HepG2 (cell line): ENCODE measurements at regions not wholly inside any gene's neighbourhood (a gene's known extent, or its start where the extent isn't known, plus 50 kb on each side); places are given as distances from the start of the nearest gene placed in this dataset.

ENCODE experiments used
- ATAC-seq: fragments of 200-7000 bp; cut with Tn5 transposase; 3 replicates; pipeline ENCODE4 v1.9.1; 2020; ENCODE audit warnings: mild to moderate bottlenecking, moderate library complexity
- BruUV-seq: library from RNA; stranded (reverse); fragments of 400-500 nt; replicated peaks from 2 replicates; lab custom pipeline; 2021; lab: Mats Ljungman, UMichigan
- CTCF ChIA-PET: fragments of 300-600 bp; formaldehyde crosslinking; extraction: SDS; loops from one replicate; lab custom pipeline; 2021; ENCODE audit warnings: low total read pairs, inconsistent platforms, low intra/inter-chr PET ratio; lab: Yijun Ruan, JAX
- POLR2A ChIA-PET: fragments of 350-600 bp; sonication (Branson Sonifier 250); formaldehyde crosslinking; loops from one replicate; lab custom pipeline; 2020; ENCODE audit warnings: antibody characterized with exemption, inconsistent platforms; lab: Yijun Ruan, JAX
- DNase-seq: peaks from one replicate; pipeline ENCODE4 v3.0.0-alpha.2; 2015; ENCODE audit warnings: low spot score
- FAIRE-seq: peaks from 3 replicates; lab custom pipeline; 2011; peaks lifted over from hg19 to GRCh38; lab: Jason Lieb, UNC
- H2AFZ ChIP-seq: one replicate; pipeline ENCODE4 v1.6.1; 2011; ENCODE audit warnings: low read length, inconsistent platforms
- H3K27ac ChIP-seq: fragments of 300-600 bp; 3 replicates; pipeline ENCODE4 v1.8.0; 2011; ENCODE audit warnings: mixed run types, mild to moderate bottlenecking, mixed read lengths, low read length, inconsistent platforms; ENCODE audit not compliant: insufficient read depth; ENCODE audit errors: extremely low read length
- H3K27me3 ChIP-seq, 2 experiments: fragments of 200-600 bp in 1 of 2; 2 replicates in 1 of 2; 3 replicates in 1 of 2; pipeline versions ENCODE4 v1.6.0 to v1.8.0; 2011; ENCODE audit warnings: low read length in 2 of 2, mild to moderate bottlenecking in 2 of 2, moderate library complexity in 2 of 2, inconsistent platforms in 1 of 2; ENCODE audit not compliant: insufficient read depth in 2 of 2, control insufficient read depth in 1 of 2
- H3K36me3 ChIP-seq, 2 experiments: fragments of 200-600 bp in 1 of 2; replicated peaks in 1 of 2; 2 replicates in 1 of 2; 3 replicates in 1 of 2; pipeline versions ENCODE4 v1.5.1 to v1.8.0; 2011; ENCODE audit warnings: low read length in 2 of 2, inconsistent platforms in 1 of 2; ENCODE audit not compliant: insufficient read depth in 2 of 2, control insufficient read depth in 1 of 2
- H3K4me1 ChIP-seq: 2 replicates; pipeline ENCODE4 v1.5.1; 2012; ENCODE audit warnings: low read length, inconsistent platforms; ENCODE audit not compliant: insufficient read depth
- H3K4me2 ChIP-seq: 2 replicates; pipeline ENCODE4 v1.6.0; 2011; ENCODE audit warnings: low read depth, low read length, inconsistent platforms
- H3K4me3 ChIP-seq, 3 experiments: fragments of 200-600 bp in 1 of 3; sonication (generic), shearing (Covaris generic) in 1 of 3; replicated peaks in 1 of 3; 2 replicates each; pipeline ENCODE4 v1.5.1; 2011 to 2016; ENCODE audit warnings: low read length in 3 of 3, inconsistent platforms in 2 of 3, low read depth in 2 of 3, mild to moderate bottlenecking in 2 of 3, control low read depth in 1 of 3, mixed read lengths in 1 of 3; ENCODE audit not compliant: insufficient read depth in 1 of 3
- H3K79me2 ChIP-seq: one replicate; pipeline ENCODE4 v1.6.1; 2011; ENCODE audit warnings: low read length, inconsistent platforms; ENCODE audit not compliant: insufficient read depth
- H3K9ac ChIP-seq: 2 replicates; pipeline ENCODE4 v1.6.0; 2011; ENCODE audit warnings: mild to moderate bottlenecking, low read depth, low read length, inconsistent platforms; ENCODE audit not compliant: insufficient read depth
- H3K9me3 ChIP-seq: 2 replicates; pipeline ENCODE4 v1.5.1; 2012; ENCODE audit warnings: mild to moderate bottlenecking, low read length
- H4K20me1 ChIP-seq: 2 replicates; pipeline ENCODE4 v1.6.0; 2011; ENCODE audit warnings: inconsistent platforms, mild to moderate bottlenecking, low read length, moderate library complexity; ENCODE audit not compliant: insufficient read depth
- ARNT ChIP-seq: fragments of 450-650 bp; IDR thresholded peaks from 2 replicates; pipeline ENCODE4 v1.6.1; 2017
- EHMT2 ChIP-seq: fragments of 200-600 bp; sonication (generic); IDR thresholded peaks from 2 replicates; pipeline ENCODE4 v1.7.0; 2017; ENCODE audit warnings: antibody characterized with exemption, low read depth, low read length, borderline replicate concordance
- IRX3 ChIP-seq: sonication (generic); formaldehyde crosslinking; IDR thresholded peaks from 2 replicates; pipeline ENCODE4 v1.8.1; 2023; ENCODE audit warnings: mild to moderate bottlenecking, low read depth, missing genetic modification reagents, borderline replicate concordance
- ISL2 ChIP-seq: sonication (generic); formaldehyde crosslinking; IDR thresholded peaks from 2 replicates; pipeline ENCODE4 v1.5.0; 2020; ENCODE audit warnings: missing genetic modification reagents
- KIAA2018 ChIP-seq: sonication (generic); formaldehyde crosslinking; IDR thresholded peaks from 2 replicates; pipeline ENCODE4 v1.5.0; 2020; ENCODE audit warnings: mild to moderate bottlenecking, missing genetic modification reagents, borderline replicate concordance
- KLF12 ChIP-seq: sonication (generic); formaldehyde crosslinking; IDR thresholded peaks from 2 replicates; pipeline ENCODE4 v1.4.0; 2020; ENCODE audit warnings: missing genetic modification reagents, borderline replicate concordance
- MXI1 ChIP-seq: IDR thresholded peaks from 3 replicates; pipeline ENCODE4 v1.6.1; 2012; ENCODE audit warnings: low read depth, low read length, inconsistent platforms, borderline replicate concordance
- NR2F6 ChIP-seq, 2 experiments: IDR thresholded peaks; 2 replicates each; pipeline ENCODE4 v1.6.1; 2016; ENCODE audit warnings: antibody characterized with exemption in 1 of 2, mild to moderate bottlenecking in 1 of 2
- PTBP1 ChIP-seq: fragments of 200-400 bp; formaldehyde crosslinking; IDR thresholded peaks from 2 replicates; pipeline ENCODE4 v1.6.1; 2018; ENCODE audit warnings: low read length, low read depth; ENCODE audit not compliant: poor library complexity, severe bottlenecking
- SCMH1 ChIP-seq: sonication (generic); formaldehyde crosslinking; IDR thresholded peaks from 2 replicates; pipeline ENCODE4 v1.9.0; 2021; ENCODE audit warnings: missing genetic modification reagents, mild to moderate bottlenecking, borderline replicate concordance
- SMAD1 ChIP-seq: sonication (generic); formaldehyde crosslinking; IDR thresholded peaks from 2 replicates; pipeline ENCODE4 v1.4.0; 2020; ENCODE audit warnings: missing genetic modification reagents, low read depth, mild to moderate bottlenecking, borderline replicate concordance
- SNAI1 ChIP-seq: sonication (generic); formaldehyde crosslinking; IDR thresholded peaks from 2 replicates; pipeline ENCODE4 v1.5.0; 2020; ENCODE audit warnings: mild to moderate bottlenecking, missing genetic modification reagents, borderline replicate concordance
- XRCC5 ChIP-seq: fragments of 200-400 bp; formaldehyde crosslinking; optimal IDR thresholded peaks from 2 replicates; pipeline ENCODE3; 2017; ENCODE audit warnings: mild to moderate bottlenecking, low read length
- ZNF274 ChIP-seq: sonication (generic); formaldehyde crosslinking; IDR thresholded peaks from 2 replicates; pipeline ENCODE4 v1.5.1; 2020; ENCODE audit warnings: mild to moderate bottlenecking, missing genetic modification reagents
- ZNF468 ChIP-seq: sonication (generic); formaldehyde crosslinking; IDR thresholded peaks from 2 replicates; pipeline ENCODE4 v1.8.0; 2022; ENCODE audit warnings: mild to moderate bottlenecking, moderate library complexity, missing genetic modification reagents
- ZNF512 ChIP-seq: sonication (generic); formaldehyde crosslinking; IDR thresholded peaks from 2 replicates; pipeline ENCODE4 v1.4.0; 2020; ENCODE audit warnings: mild to moderate bottlenecking, missing genetic modification reagents
- ZNF660 ChIP-seq: sonication (generic); formaldehyde crosslinking; IDR thresholded peaks from 2 replicates; pipeline ENCODE4 v1.5.1; 2020; ENCODE audit warnings: mild to moderate bottlenecking, low read depth, missing genetic modification reagents, borderline replicate concordance
- WGBS: methylation state at CpG from one replicate; pipeline ENCODE4 v1.1.6; 2017; ENCODE audit warnings: low lambda C conversion rate; 5-methylcytosine and 5-hydroxymethylcytosine counted together
- in situ Hi-C: cut with HindIII; loops from 2 replicates; pipeline ENCODE4 v1.10.0; 2017; ENCODE audit warnings: low pct_unique_long_range_greater_than_20kb; ENCODE audit not compliant: extremely low pct_ligation_motif_present
- intact Hi-C: fragments of 100-400 bp; cut with micrococcal nuclease; formaldehyde crosslinking; loops from one replicate; pipeline ENCODE4 v1.10.0; 2022; ENCODE audit not compliant: unreplicated experiment

GRCh38 chr6:147972448-147972847 is 370.2 kb upstream of the SASH1 start:
- H3K27me3 ChIP-seq: no peaks in the 10 kb centered on the region
- DNase-seq (no peak), ATAC-seq (no peak), FAIRE-seq (no peak)
- WGBS: 36% methylated on average over 5 of the region's 5 CpGs
- H3K9ac ChIP-seq: no peak overlapping the region
- H3K9me3 ChIP-seq: no peaks in the 10 kb centered on the region
- H3K79me2 ChIP-seq: no peaks in the 10 kb centered on the region
- intact Hi-C loops: loop anchor here (5.0 kb wide), 2 partner anchors 185 to 580 kb away; no protein-coding TSS in a partner anchor
- no peaks in the 10 kb centered on the region for H3K4me1 ChIP-seq
- H4K20me1 ChIP-seq: no peaks in the 10 kb centered on the region
- in situ Hi-C loops: loop anchor here (10.0 kb wide), 1 partner anchor 468 kb away; the partner anchor contains the start of gene SAMD5
- H3K27ac ChIP-seq: no peak overlapping the region
- no TSS peak for BruUV-seq
- ChIA-PET POLR2A (no interaction called here), CTCF (no interaction called here)
- no peak overlapping the region for H3K4me3 ChIP-seq
- no peak overlapping the region for H3K4me2 ChIP-seq
- no peak overlapping the region for H2AFZ ChIP-seq
- H3K36me3 ChIP-seq: no peaks in the 10 kb centered on the region
- TF ChIP-seq ZNF468 (CRISPR knock-in tag) (no peak), PTBP1 (no peak), MXI1 (no peak), IRX3 (CRISPR knock-in tag) (no peak), SMAD1 (CRISPR knock-in tag) (no peak), ZNF660 (CRISPR knock-in tag) (no peak), SNAI1 (CRISPR knock-in tag) (no peak), ARNT (no peak), ISL2 (CRISPR knock-in tag) (no peak), KLF12 (CRISPR knock-in tag) (no peak), KIAA2018 (CRISPR knock-in tag) (no peak), ZNF512 (no peak), XRCC5 (no peak), EHMT2 (no peak), ZNF274 (CRISPR knock-in tag) (no peak), SCMH1 (no peak), NR2F6 (IDR thresholded peaks at IDR 0.05) (no peak), NR2F6 (CRISPR knock-in tag; IDR thresholded peaks at IDR 0.05) (no peak)
